DND-41 (cell line): ENCODE measurements at regions not wholly inside any gene's neighbourhood (a gene's known extent, or its start where the extent isn't known, plus 50 kb on each side); places are given as distances from the start of the nearest gene placed in this dataset.

ENCODE experiments used
- CTCF ChIP-seq: IDR thresholded peaks from 2 replicates; pipeline ENCODE4 v1.5.1; 2012; ENCODE audit warnings: borderline replicate concordance, low read length, moderate library complexity, mild to moderate bottlenecking; ENCODE audit not compliant: poor library complexity, severe bottlenecking; ENCODE audit errors: extremely low read depth
- EZH2 ChIP-seq: IDR thresholded peaks from 3 replicates; pipeline ENCODE4 v1.6.1; 2012; ENCODE audit warnings: borderline replicate concordance, low read depth, mild to moderate bottlenecking, moderate library complexity, low read length, inconsistent platforms; ENCODE audit not compliant: severe bottlenecking

DNA sequence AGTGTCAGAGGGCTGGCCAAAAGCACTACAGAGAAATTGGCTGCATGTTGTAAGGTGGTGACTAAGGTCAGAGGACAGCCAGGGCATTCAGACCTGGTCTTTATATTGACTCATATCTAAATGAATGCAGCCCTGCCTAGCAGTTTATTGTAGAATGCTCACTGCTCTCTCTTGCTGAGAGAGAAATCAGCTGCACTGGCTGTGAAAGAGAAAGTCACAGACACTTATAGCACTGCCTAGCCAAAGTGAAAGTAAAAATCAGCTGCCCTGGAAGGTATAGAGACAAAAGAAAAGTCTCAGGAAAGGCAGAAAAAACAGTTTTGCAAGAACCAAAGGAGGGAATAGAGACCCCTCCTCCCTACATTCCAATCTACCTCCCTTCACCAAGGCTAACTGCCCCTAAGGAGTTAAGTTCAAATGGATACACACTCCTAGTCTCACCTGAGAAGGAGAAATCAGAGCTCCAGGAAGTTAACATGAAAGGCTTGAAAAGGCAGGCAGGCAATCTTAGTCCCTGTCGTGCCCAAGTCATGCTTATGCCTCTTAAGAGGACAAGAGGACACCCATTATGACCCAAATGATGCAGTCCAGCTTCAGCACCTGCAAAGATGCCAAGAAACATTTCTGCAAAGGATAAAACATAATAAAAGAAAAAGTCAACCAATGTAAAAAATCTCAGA, 235.1 kb downstream of the RPS4Y2 start:
- TF ChIP-seq CTCF = no peak
- no peak for TF ChIP-seq EZH2
